GM21737 (cell line): ENCODE measurements at regions not wholly inside any gene's neighbourhood (a gene's known extent, or its start where the extent isn't known, plus 50 kb on each side); places are given as distances from the start of the nearest gene placed in this dataset.
"Not testable (repeated sequence)": the region's sequence is repeated elsewhere in the genome, so short reads cannot be mapped to it uniquely, and the experiment has no call there.

Experiments used
- ATAC-seq: cut with Tn5 transposase; IDR thresholded peaks from one replicate; pipeline ENCODE4 v1.9.1; 2021; ENCODE audit warnings: mild to moderate bottlenecking, moderate library complexity; ENCODE audit not compliant: unreplicated experiment

- no peak for ATAC-seq
Observed at GRCh38 chr1:208977012-208977411, 606.5 kb upstream of the CAMK1G start.

GRCh38 chr1:208977638-208978256 is 605.8 kb upstream of the CAMK1G start:
- ATAC-seq: no peak

GRCh38 chr1:208979776-208980175 is 603.7 kb upstream of the CAMK1G start:
- ATAC-seq: no peak

GRCh38 chr1:208980605-208981004 is 602.9 kb upstream of the CAMK1G start:
- no peak for ATAC-seq

GRCh38 chr1:208985231-208985630 is 598.3 kb upstream of the CAMK1G start:
- ATAC-seq: no peak

- peak; percentile 99 for ATAC-seq
Observed at GRCh38 chr1:208988811-208989222, 594.7 kb upstream of the CAMK1G start.

- no peak for ATAC-seq
Observed at GRCh38 chr1:208990456-208990855, 593.1 kb upstream of the CAMK1G start.

GRCh38 chr1:208997053-208997452 is 586.5 kb upstream of the CAMK1G start:
- not testable (repeated sequence) for ATAC-seq

GRCh38 chr1:208997726-208998312 is 585.7 kb upstream of the CAMK1G start:
- no peak for ATAC-seq

GRCh38 chr1:209008586-209008985 is 574.9 kb upstream of the CAMK1G start:
- ATAC-seq: no peak

GRCh38 chr1:209010475-209011230 is 572.9 kb upstream of the CAMK1G start:
- no peak for ATAC-seq

- ATAC-seq: no peak
Observed at GRCh38 chr1:209012443-209013196, 570.9 kb upstream of the CAMK1G start.

GRCh38 chr1:209015092-209015491 is 568.4 kb upstream of the CAMK1G start:
- ATAC-seq: no peak

GRCh38 chr1:209021622-209022021 is 561.9 kb upstream of the CAMK1G start:
- no peak for ATAC-seq

GRCh38 chr1:209023790-209024189 is 559.7 kb upstream of the CAMK1G start:
- no peak for ATAC-seq

GRCh38 chr1:209029737-209030136 is 553.8 kb upstream of the CAMK1G start:
- ATAC-seq: no peak

GRCh38 chr1:209030454-209031167 is 552.9 kb upstream of the CAMK1G start:
- no peak for ATAC-seq

- no peak for ATAC-seq
Observed at GRCh38 chr1:209037064-209037463, 546.5 kb upstream of the CAMK1G start.

- no peak for ATAC-seq
Observed at GRCh38 chr1:209038316-209038715, 545.2 kb upstream of the CAMK1G start.

- no peak for ATAC-seq
Observed at GRCh38 chr1:209038735-209039134, 544.8 kb upstream of the CAMK1G start.

- ATAC-seq: no peak
Observed at GRCh38 chr1:209040351-209040750, 543.2 kb upstream of the CAMK1G start.
